SK-N-SH (cell line): ENCODE measurements at regions not wholly inside any gene's neighbourhood (a gene's known extent, or its start where the extent isn't known, plus 50 kb on each side); places are given as distances from the start of the nearest gene placed in this dataset.
A peak's percentile ranks its signal among the peaks of the same experiment; 100 is the strongest.

Source experiments
- CTCF ChIA-PET: fragments of 300-600, 350-600 bp; formaldehyde crosslinking; extraction: SDS; loops from one replicate; lab custom pipeline; 2021; lab: Yijun Ruan, JAX
- POLR2A ChIA-PET: fragments of 350-600 bp; sonication (Branson Sonifier 250); formaldehyde crosslinking; extraction: SDS; loops from one replicate; lab custom pipeline; 2020; ENCODE audit warnings: antibody characterized with exemption, inconsistent platforms; lab: Yijun Ruan, JAX
- DNase-seq: peaks from one replicate; pipeline ENCODE4 v3.0.0; 2012
- H2AFZ ChIP-seq: fragments of 200-600 bp; sonication (generic); 2 replicates; pipeline ENCODE4 v1.8.1; 2016; ENCODE audit warnings: antibody characterized with exemption, mild to moderate bottlenecking, low read depth
- H3F3A ChIP-seq: fragments of 200-600 bp; sonication (generic); replicated peaks from 2 replicates; pipeline ENCODE3; 2016; ENCODE audit warnings: antibody characterized with exemption, mild to moderate bottlenecking; ENCODE audit not compliant: insufficient read depth
- H3K27ac ChIP-seq, 2 experiments: fragments of 200-500 bp in 1 of 2; fragments of 200-600 bp in 1 of 2; sonication (Bioruptor generic) in 1 of 2; sonication (generic), shearing (Covaris generic) in 1 of 2; 2 replicates each; pipeline versions ENCODE4 v1.5.1 to v1.6.1; 2014 to 2016; ENCODE audit warnings: low read depth in 2 of 2, inconsistent platforms in 1 of 2, low read length in 1 of 2, mild to moderate bottlenecking in 1 of 2, mixed read lengths in 1 of 2
- H3K27me3 ChIP-seq: fragments of 200-600 bp; sonication (generic), shearing (Covaris generic); 2 replicates; pipeline ENCODE4 v1.6.1; 2016; ENCODE audit warnings: mixed run types; ENCODE audit not compliant: insufficient read depth
- H3K36me3 ChIP-seq, 2 experiments: fragments of 200-500 bp in 1 of 2; fragments of 200-600 bp in 1 of 2; sonication (Bioruptor generic) in 1 of 2; sonication (generic) in 1 of 2; replicated peaks in 1 of 2; 2 replicates each; pipeline versions ENCODE3 to v1.5.1; 2014 to 2016; ENCODE audit warnings: low read length in 1 of 2, mild to moderate bottlenecking in 1 of 2; ENCODE audit not compliant: insufficient read depth in 2 of 2, control insufficient read depth in 1 of 2
- H3K4me1 ChIP-seq, 2 experiments: fragments of 200-500 bp in 1 of 2; fragments of 200-600 bp in 1 of 2; sonication (Bioruptor generic) in 1 of 2; sonication (generic), shearing (Covaris generic) in 1 of 2; 2 replicates each; pipeline versions ENCODE4 v1.5.1 to v1.6.1; 2014 to 2016; ENCODE audit warnings: low read depth in 1 of 2, low read length in 1 of 2, mixed run types in 1 of 2; ENCODE audit not compliant: insufficient read depth in 2 of 2, control insufficient read depth in 1 of 2
- H3K4me2 ChIP-seq: fragments of 200-600 bp; sonication (generic), shearing (Covaris generic); 2 replicates; pipeline ENCODE4 v1.6.1; 2017; ENCODE audit warnings: mixed run types
- H3K4me3 ChIP-seq, 2 experiments: fragments of 200-500 bp in 1 of 2; fragments of 200-600 bp in 1 of 2; sonication (Bioruptor generic) in 1 of 2; sonication (generic), shearing (Covaris generic) in 1 of 2; 2 replicates each; pipeline versions ENCODE4 v1.5.1 to v1.8.1; 2014 to 2016; ENCODE audit warnings: low read depth in 2 of 2, inconsistent platforms in 1 of 2, low read length in 1 of 2, mild to moderate bottlenecking in 1 of 2, mixed read lengths in 1 of 2, moderate library complexity in 1 of 2
- H3K79me2 ChIP-seq: fragments of 200-600 bp; sonication (generic); 2 replicates; pipeline ENCODE4 v1.8.1; 2017; ENCODE audit warnings: mild to moderate bottlenecking; ENCODE audit not compliant: insufficient read depth
- H3K9ac ChIP-seq: fragments of 200-600 bp; sonication (generic); 2 replicates; pipeline ENCODE4 v1.6.1; 2017; ENCODE audit warnings: mixed run types
- H3K9me2 ChIP-seq: fragments of 200-600 bp; sonication (generic); 2 replicates; pipeline ENCODE4 v1.6.1; 2017; ENCODE audit warnings: mixed run types
- H3K9me3 ChIP-seq: fragments of 200-600 bp; sonication (generic); 2 replicates; pipeline ENCODE4 v1.6.1; 2017; ENCODE audit warnings: mixed run types, mild to moderate bottlenecking, moderate library complexity
- H4K20me1 ChIP-seq: fragments of 200-600 bp; sonication (generic); 2 replicates; pipeline ENCODE4 v1.6.1; 2017; ENCODE audit warnings: mild to moderate bottlenecking, mixed run types; ENCODE audit not compliant: insufficient read depth
- EP300 ChIP-seq, 2 experiments: IDR thresholded peaks; 2 replicates each; pipeline versions ENCODE4 v1.4.0 to v1.6.1; 2012; ENCODE audit warnings: borderline replicate concordance in 1 of 2, low read depth in 1 of 2, low read length in 1 of 2
- EZH2phosphoT487 ChIP-seq: fragments of 200-600 bp; sonication (generic); IDR thresholded peaks from 2 replicates; pipeline ENCODE4 v1.6.1; 2017; ENCODE audit warnings: low read depth, mixed run types, mild to moderate bottlenecking, antibody characterized with exemption, moderate library complexity, borderline replicate concordance
- FOXJ3 ChIP-seq: sonication (generic); formaldehyde crosslinking; IDR thresholded peaks from 2 replicates; pipeline ENCODE4 v1.5.1; 2020; ENCODE audit warnings: mild to moderate bottlenecking, missing genetic modification reagents
- FOXM1 ChIP-seq: IDR thresholded peaks from 2 replicates; pipeline ENCODE4 v1.4.0; 2012; ENCODE audit warnings: low read depth, mild to moderate bottlenecking
- GABPA ChIP-seq: IDR thresholded peaks from 2 replicates; pipeline ENCODE4 v1.4.0; 2012; ENCODE audit warnings: low read depth, mild to moderate bottlenecking
- GATA2 ChIP-seq: sonication (generic); formaldehyde crosslinking; IDR thresholded peaks from 2 replicates; pipeline ENCODE4 v1.5.0; 2020; ENCODE audit warnings: mild to moderate bottlenecking, missing genetic modification reagents
- JUND ChIP-seq: IDR thresholded peaks from 2 replicates; pipeline ENCODE4 v1.4.0; 2012
- MAX ChIP-seq: IDR thresholded peaks from 2 replicates; pipeline ENCODE4 v1.4.0; 2012; ENCODE audit warnings: low read depth
- MEF2A ChIP-seq: IDR thresholded peaks from 2 replicates; pipeline ENCODE4 v1.4.0; 2012; ENCODE audit warnings: low read depth, borderline replicate concordance
- NFIC ChIP-seq: IDR thresholded peaks from 2 replicates; pipeline ENCODE4 v1.4.0; 2012; ENCODE audit warnings: borderline replicate concordance
- PBX3 ChIP-seq: IDR thresholded peaks from 2 replicates; pipeline ENCODE4; 2012
- POLR2AphosphoS5 ChIP-seq: IDR thresholded peaks from 2 replicates; pipeline ENCODE4 v1.6.1; 2012; ENCODE audit warnings: low read depth, low read length
- RAD21 ChIP-seq: IDR thresholded peaks from 2 replicates; pipeline ENCODE4 v1.6.1; 2012; ENCODE audit warnings: mild to moderate bottlenecking, low read length
- RCOR1 ChIP-seq: fragments of 150-350 bp; IDR thresholded peaks from 2 replicates; pipeline ENCODE4 v1.6.1; 2017; ENCODE audit warnings: antibody characterized with exemption, low read length
- RFX5 ChIP-seq: IDR thresholded peaks from 2 replicates; pipeline ENCODE4 v1.6.1; 2012; ENCODE audit warnings: mild to moderate bottlenecking, improper control_type of control experiment, low read length
- SIN3A ChIP-seq: IDR thresholded peaks from 2 replicates; pipeline ENCODE4 v1.6.1; 2012; ENCODE audit warnings: low read depth, mild to moderate bottlenecking, low read length, moderate library complexity, borderline replicate concordance
- SMC3 ChIP-seq: IDR thresholded peaks from 2 replicates; pipeline ENCODE4 v1.6.1; 2012; ENCODE audit warnings: low read depth, low read length, improper control_type of control experiment
- TAF1 ChIP-seq: IDR thresholded peaks from 2 replicates; pipeline ENCODE4 v1.6.1; 2012; ENCODE audit warnings: low read depth, mild to moderate bottlenecking, low read length, moderate library complexity, borderline replicate concordance
- TCF12 ChIP-seq: IDR thresholded peaks from 2 replicates; pipeline ENCODE4 v1.4.0; 2012
- TEAD4 ChIP-seq: IDR thresholded peaks from 2 replicates; pipeline ENCODE4 v1.4.0; 2012; ENCODE audit warnings: mild to moderate bottlenecking, borderline replicate concordance; ENCODE audit not compliant: insufficient read depth
- YY1 ChIP-seq: IDR thresholded peaks from 2 replicates; pipeline ENCODE4 v1.4.0; 2012; ENCODE audit warnings: low read depth, mild to moderate bottlenecking
- ZBTB33 ChIP-seq: IDR thresholded peaks from 2 replicates; pipeline ENCODE4 v1.4.0; 2012; ENCODE audit warnings: low read depth, borderline replicate concordance
- WGBS: methylation state at CpG from one replicate; pipeline ENCODE4 v1.1.6; 2017; ENCODE audit warnings: low lambda C conversion rate; 5-methylcytosine and 5-hydroxymethylcytosine counted together

GRCh38 chr11:130798280-130798679, 118.0 kb downstream of the SNX19 start (continued):
- TF ChIP-seq ZBTB33 (no peak), TEAD4 (peak; percentile 36; the same call in 1 of the 2 replicates), POLR2AphosphoS5 (no peak), YY1 (no peak), PBX3 (peak; percentile 60; the same call in 1 of the 2 replicates), TAF1 (no peak)

- CTCF ChIA-PET, result no interaction called here
- TF ChIP-seq FOXJ3 (CRISPR knock-in tag) (no peak), MEF2A (no peak), RAD21 (no peak)
Measured at GRCh38 chr11:130798801-130799200, 117.5 kb downstream of the SNX19 start.

GRCh38 chr11:130801333-130802122, 114.8 kb downstream of the SNX19 start:
- H3K9ac ChIP-seq, result no peak overlapping the region

More at GRCh38 chr11:130798801-130799200, 117.5 kb downstream of the SNX19 start:
- no peak overlapping the region for H3K4me3 ChIP-seq
- no peaks in the 10 kb centered on the region for H3K4me1 ChIP-seq
- peak overlapping the region in 1 of 2 experiments; percentile 92; a peak in 2 of 4 replicates for H3K27ac ChIP-seq
- H3K9ac ChIP-seq, result no peak overlapping the region; the same call in 1 of the 2 replicates
- DNase-seq, result no peak
- no peaks in the 10 kb centered on the region for H3K36me3 ChIP-seq
- 0 out of 2 replicates have a peak, but pooled peaks cover 5% of the 10 kb centered on the region for H3K9me3 ChIP-seq
- no peak overlapping the region for H3K4me2 ChIP-seq
- POLR2A ChIA-PET, result no interaction called here
- H3F3A ChIP-seq, result peaks cover 14% of the 10 kb centered on the region
- WGBS, result 68% methylated on average over 4 of the region's 4 CpGs
- H4K20me1 ChIP-seq, result no peaks in the 10 kb centered on the region
- no peaks in the 10 kb centered on the region for H3K79me2 ChIP-seq
- H3K9me2 ChIP-seq, result no peaks in the 10 kb centered on the region
- no peak overlapping the region for H2AFZ ChIP-seq
- H3K27me3 ChIP-seq, result no peaks in the 10 kb centered on the region

More at GRCh38 chr11:130801333-130802122, 114.8 kb downstream of the SNX19 start:
- Histone ChIP-seq H3K27ac (no peak overlapping the region), H3K79me2 (no peaks in the 10 kb centered on the region), H3F3A (peaks cover 14% of the 10 kb centered on the region), H4K20me1 (no peaks in the 10 kb centered on the region), H3K9me2 (no peaks in the 10 kb centered on the region), H2AFZ (no peak overlapping the region), H3K36me3 (no peaks in the 10 kb centered on the region), H3K27me3 (no peaks in the 10 kb centered on the region), H3K9me3 (0 out of 2 replicates have a peak, but pooled peaks cover 5% of the 10 kb centered on the region), H3K4me1 (no peaks in the 10 kb centered on the region), H3K4me2 (no peak overlapping the region), H3K4me3 (no peak overlapping the region)
- POLR2A ChIA-PET, result no interaction called here
- 73% methylated on average over 6 of the region's 6 CpGs for WGBS
- TF ChIP-seq FOXJ3 (CRISPR knock-in tag), result no peak
- no peak for TF ChIP-seq TCF12
- TF ChIP-seq RCOR1, result no peak
- TF ChIP-seq EZH2phosphoT487, result no peak
- TF ChIP-seq NFIC, result no peak
- TF ChIP-seq GATA2 (CRISPR knock-in tag), result no peak
- TF ChIP-seq RFX5, result no peak
- TF ChIP-seq SIN3A, result no peak
- TF ChIP-seq FOXM1, result no peak
- TF ChIP-seq GABPA, result no peak
- TF ChIP-seq ZBTB33, result no peak
- TF ChIP-seq JUND, result no peak
- TF ChIP-seq EP300 (IDR thresholded peaks at IDR 0.05; ENCODE audit: borderline replicate concordance in 1 of 2, low read depth in 1 of 2, low read length in 1 of 2), result no peak
- TF ChIP-seq SMC3, result no peak
- TF ChIP-seq MAX, result no peak
- TF ChIP-seq RAD21, result no peak
- CTCF ChIA-PET, result no interaction called here
- no peak for DNase-seq
